Uterus (tissue), 3 donors: ENCODE measurements at regions not wholly inside any gene's neighbourhood (a gene's known extent, or its start where the extent isn't known, plus 50 kb on each side); places are given as distances from the start of the nearest gene placed in this dataset.
"Not testable (repeated sequence)": the region's sequence is repeated elsewhere in the genome, so short reads cannot be mapped to it uniquely, and the experiment has no call there.

Experiments
- DNase-seq, 2 donors: peaks; one replicate each; pipeline ENCODE4 v3.0.0-alpha.2; 2019 to 2020
- H3K27ac ChIP-seq, 2 donors: fragments of 200-600 bp; sonication (generic); 1 replicate in 1 of 2; 2 replicates in 1 of 2; pipeline ENCODE4 v1.5.1; 2016 to 2018
- H3K27me3 ChIP-seq, 2 donors: fragments of 200-600 bp; sonication (generic); one replicate each; pipeline ENCODE4 v1.5.1; 2018 to 2019; ENCODE audit warnings: control low read depth in 1 of 2
- H3K36me3 ChIP-seq, 2 donors: fragments of 200-600 bp; sonication (generic); one replicate each; pipeline ENCODE4 v1.5.1; 2019; ENCODE audit warnings: control low read depth in 1 of 2
- H3K4me1 ChIP-seq, 2 donors: fragments of 200-600 bp; sonication (generic); one replicate each; pipeline ENCODE4 v1.5.1; 2018 to 2019; ENCODE audit warnings: control low read depth in 1 of 2
- H3K4me3 ChIP-seq, 2 donors: fragments of 200-600 bp; sonication (generic); 1 replicate in 1 of 2; 2 replicates in 1 of 2; pipeline ENCODE4 v1.5.1; 2018 to 2019; ENCODE audit warnings: mild to moderate bottlenecking in 1 of 2
- H3K9me3 ChIP-seq, 2 donors: fragments of 200-600 bp; sonication (generic); one replicate each; pipeline ENCODE4 v1.5.1; 2019; ENCODE audit warnings: control low read depth in 1 of 2
- POLR2A ChIP-seq, 2 donors: fragments of 450-650 bp; IDR thresholded peaks; one replicate each; pipeline ENCODE4 v1.6.1; 2016; ENCODE audit warnings: antibody characterized with exemption in 2 of 2, mild to moderate bottlenecking in 1 of 2, moderate library complexity in 1 of 2
- intact Hi-C: fragments of 100-400 bp; cut with DNase I; formaldehyde crosslinking; loops from one replicate; pipeline ENCODE4 v1.15.1; 2023; ENCODE audit warnings: low total_unique reads
- TF ChIP-seq, protein P1 (sequence below), 4 experiments: fragments of 200-600 bp in 2 of 4; fragments of 450-650 bp in 2 of 4; sonication (generic) in 2 of 4; IDR thresholded peaks; one replicate each; pipeline ENCODE4 v1.5.1; 2016 to 2019; ENCODE audit warnings: antibody characterized with exemption in 4 of 4, mild to moderate bottlenecking in 2 of 4, moderate library complexity in 1 of 4
- donor health status: DM: yes; HTN: yes; CAD: no.

GRCh38 chr18:1019191-1019590, 114.5 kb downstream of the ADCYAP1 start:
- TF ChIP-seq POLR2A (IDR thresholded peaks at IDR 0.05): no peak
- TF ChIP-seq, protein P1, sequence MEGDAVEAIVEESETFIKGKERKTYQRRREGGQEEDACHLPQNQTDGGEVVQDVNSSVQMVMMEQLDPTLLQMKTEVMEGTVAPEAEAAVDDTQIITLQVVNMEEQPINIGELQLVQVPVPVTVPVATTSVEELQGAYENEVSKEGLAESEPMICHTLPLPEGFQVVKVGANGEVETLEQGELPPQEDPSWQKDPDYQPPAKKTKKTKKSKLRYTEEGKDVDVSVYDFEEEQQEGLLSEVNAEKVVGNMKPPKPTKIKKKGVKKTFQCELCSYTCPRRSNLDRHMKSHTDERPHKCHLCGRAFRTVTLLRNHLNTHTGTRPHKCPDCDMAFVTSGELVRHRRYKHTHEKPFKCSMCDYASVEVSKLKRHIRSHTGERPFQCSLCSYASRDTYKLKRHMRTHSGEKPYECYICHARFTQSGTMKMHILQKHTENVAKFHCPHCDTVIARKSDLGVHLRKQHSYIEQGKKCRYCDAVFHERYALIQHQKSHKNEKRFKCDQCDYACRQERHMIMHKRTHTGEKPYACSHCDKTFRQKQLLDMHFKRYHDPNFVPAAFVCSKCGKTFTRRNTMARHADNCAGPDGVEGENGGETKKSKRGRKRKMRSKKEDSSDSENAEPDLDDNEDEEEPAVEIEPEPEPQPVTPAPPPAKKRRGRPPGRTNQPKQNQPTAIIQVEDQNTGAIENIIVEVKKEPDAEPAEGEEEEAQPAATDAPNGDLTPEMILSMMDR (IDR thresholded peaks at IDR 0.05): no peak
- Histone ChIP-seq H3K27ac (no peak overlapping the region), H3K4me3 (no peak overlapping the region), H3K9me3 (no peaks in the 10 kb centered on the region), H3K36me3 (no peaks in the 10 kb centered on the region), H3K27me3 (no peaks in the 10 kb centered on the region), H3K4me1 (peaks cover 0 to 6% of the 10 kb centered on the region in 2 donors)
- no peak for DNase-seq
- intact Hi-C loops: no loop called here

DNA sequence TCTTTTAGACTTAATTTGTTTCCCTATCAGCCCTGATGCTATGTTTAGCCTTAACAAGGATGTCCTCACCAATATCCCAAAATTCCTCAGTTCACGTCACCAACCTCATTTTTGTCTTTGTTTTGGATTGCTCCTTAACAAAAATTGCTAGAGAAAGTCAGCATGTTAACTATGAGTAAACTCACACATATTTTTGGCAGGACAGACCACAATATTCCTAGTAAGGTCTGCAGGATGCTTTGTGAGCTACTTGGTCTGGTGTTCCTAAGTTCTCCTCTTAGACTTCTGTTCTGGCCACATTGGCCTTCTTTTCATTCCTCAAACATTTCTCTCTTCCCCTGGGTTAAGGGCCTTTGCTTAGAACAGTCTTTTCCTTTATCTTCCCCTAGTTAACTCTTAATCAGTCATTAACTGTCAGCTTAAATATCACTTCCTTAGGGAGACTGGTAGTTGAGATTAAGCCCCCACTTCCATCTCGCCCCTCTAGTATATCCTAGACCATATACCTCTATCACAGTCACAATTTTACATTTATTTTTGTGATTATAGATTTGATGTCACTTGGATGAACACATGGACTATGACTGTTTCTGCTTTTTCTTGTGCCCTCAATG, 116.2 kb downstream of the ADCYAP1 start:
- no peaks in the 10 kb centered on the region for H3K36me3 ChIP-seq
- TF ChIP-seq, protein P1 (IDR thresholded peaks at IDR 0.05): no peak
- TF ChIP-seq POLR2A (IDR thresholded peaks at IDR 0.05): no peak
- intact Hi-C loops: no loop called here

GRCh38 chr18:1026930-1027329, 122.3 kb downstream of the ADCYAP1 start:
- H3K27ac ChIP-seq: no peak overlapping the region
- intact Hi-C loops: no loop called here
- H3K27me3 ChIP-seq: no peaks in the 10 kb centered on the region
- TF ChIP-seq POLR2A (IDR thresholded peaks at IDR 0.05): no peak
- TF ChIP-seq, protein P1 (IDR thresholded peaks at IDR 0.05): no peak
- H3K9me3 ChIP-seq: no peaks in the 10 kb centered on the region
- no peaks in the 10 kb centered on the region for H3K4me1 ChIP-seq
- no peak overlapping the region for H3K4me3 ChIP-seq
- no peak for DNase-seq
- no peaks in the 10 kb centered on the region for H3K36me3 ChIP-seq

More for the DNA sequence above, 116.2 kb downstream of the ADCYAP1 start:
- Histone ChIP-seq H3K27me3 (no peaks in the 10 kb centered on the region), H3K4me1 (peaks cover 0 to under 1% of the 10 kb centered on the region in 2 donors), H3K27ac (no peak overlapping the region), H3K9me3 (no peaks in the 10 kb centered on the region), H3K4me3 (no peak overlapping the region)
- no peak for DNase-seq

DNA sequence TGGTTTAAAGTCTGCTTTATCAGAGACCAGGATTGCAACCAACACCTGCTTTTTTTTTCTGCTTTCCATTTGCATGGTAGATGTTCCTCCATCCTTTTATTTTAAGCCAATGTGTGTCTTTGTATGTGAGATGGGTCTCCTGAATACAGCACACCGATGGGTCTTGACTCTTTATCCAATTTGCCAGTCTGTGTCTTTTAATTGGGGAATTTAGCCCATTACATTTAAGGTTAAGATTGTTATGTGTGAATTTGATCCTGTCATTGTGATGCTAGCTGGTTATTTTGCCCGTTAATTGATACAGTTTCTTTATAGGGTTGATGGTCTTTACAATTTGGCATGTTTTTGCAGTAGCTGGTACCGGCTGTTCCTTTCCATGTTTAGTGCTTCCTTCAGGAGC, 128.4 kb downstream of the ADCYAP1 start:
- H3K27me3 ChIP-seq, H3K4me3 ChIP-seq, intact Hi-C loops, H3K27ac ChIP-seq, H3K4me1 ChIP-seq, H3K9me3 ChIP-seq, H3K36me3 ChIP-seq, DNase-seq: not testable (repeated sequence)

DNA sequence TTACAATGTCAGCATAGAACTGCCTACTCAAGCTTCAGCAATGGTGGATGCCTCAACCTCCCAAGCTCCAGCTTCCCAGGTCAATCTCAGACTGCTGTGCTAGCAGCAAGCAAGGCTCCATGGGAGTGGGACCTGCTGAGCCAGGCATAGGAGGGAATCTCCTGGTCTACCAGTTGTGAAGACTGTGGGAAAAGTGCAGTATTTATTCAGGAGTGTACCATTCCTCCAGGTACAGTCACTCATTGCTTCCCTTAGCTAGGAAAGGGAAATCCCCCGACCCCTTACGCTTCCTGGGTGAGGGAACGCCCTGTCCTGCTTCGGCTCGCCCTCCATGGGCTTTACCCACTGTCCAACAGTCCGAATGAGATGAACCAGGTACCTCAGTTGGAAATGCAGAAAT, 130.3 kb downstream of the ADCYAP1 start:
- no peak overlapping the region for H3K27ac ChIP-seq
- no peaks in the 10 kb centered on the region for H3K9me3 ChIP-seq
- no peak overlapping the region for H3K4me3 ChIP-seq
- no peak for DNase-seq
- no peaks in the 10 kb centered on the region for H3K27me3 ChIP-seq
- TF ChIP-seq, protein P1 (IDR thresholded peaks at IDR 0.05): no peak
- TF ChIP-seq POLR2A (IDR thresholded peaks at IDR 0.05): no peak
- intact Hi-C loops: no loop called here
- H3K36me3 ChIP-seq: no peaks in the 10 kb centered on the region
- no peaks in the 10 kb centered on the region for H3K4me1 ChIP-seq

DNA sequence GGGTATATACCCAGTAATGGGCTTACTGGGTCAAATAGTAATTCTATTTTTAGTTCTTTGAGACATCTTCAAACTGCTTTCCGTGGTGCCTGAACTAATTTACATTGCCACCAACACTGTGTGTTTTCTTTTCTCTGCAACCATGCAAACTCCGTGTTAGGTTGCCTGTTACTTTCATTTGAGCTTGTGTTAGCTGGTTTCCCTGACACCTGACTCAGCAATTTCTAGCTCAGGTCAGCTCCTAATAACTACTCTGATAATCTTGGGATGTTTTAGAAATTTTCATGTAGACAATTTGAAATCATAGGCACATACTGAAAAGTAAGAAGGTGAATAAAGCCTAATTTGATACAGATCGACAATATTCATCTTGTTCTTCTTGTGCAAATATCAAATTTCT, 132.3 kb downstream of the ADCYAP1 start:
- no peaks in the 10 kb centered on the region for H3K36me3 ChIP-seq
- TF ChIP-seq, protein P1 (IDR thresholded peaks at IDR 0.05): no peak
- TF ChIP-seq POLR2A (IDR thresholded peaks at IDR 0.05): no peak

More for the DNA sequence above, 132.3 kb downstream of the ADCYAP1 start:
- intact Hi-C loops: no loop called here
- no peak overlapping the region for H3K27ac ChIP-seq
- no peaks in the 10 kb centered on the region for H3K27me3 ChIP-seq
- no peaks in the 10 kb centered on the region for H3K4me1 ChIP-seq
- no peaks in the 10 kb centered on the region for H3K9me3 ChIP-seq
- H3K4me3 ChIP-seq: no peak overlapping the region
- DNase-seq: no peak
